HEK293T (cell line): ENCODE measurements at regions not wholly inside any gene's neighbourhood (a gene's known extent, or its start where the extent isn't known, plus 50 kb on each side); places are given as distances from the start of the nearest gene placed in this dataset.
A peak's percentile ranks its signal among the peaks of the same experiment; 100 is the strongest.

Experiments used
- CTCF ChIA-PET: fragments of 350-600 bp; formaldehyde crosslinking; extraction: SDS; loops from one replicate; lab custom pipeline; 2021; ENCODE audit warnings: antibody characterized with exemption, inconsistent platforms; lab: Yijun Ruan, JAX
- POLR2A ChIA-PET: fragments of 350-600 bp; formaldehyde crosslinking; extraction: SDS; loops from one replicate; lab custom pipeline; 2020; ENCODE audit warnings: antibody characterized with exemption, inconsistent platforms; lab: Yijun Ruan, JAX
- DNase-seq: peaks from one replicate; pipeline ENCODE4 v3.0.0; 2012; ENCODE audit warnings: mixed read lengths; ENCODE audit errors: extremely low spot score
- ARNT ChIP-seq: fragments of 450-650 bp; IDR thresholded peaks from 2 replicates; pipeline ENCODE4 v1.6.1; 2017; ENCODE audit warnings: mild to moderate bottlenecking
- BHLHE40 ChIP-seq: fragments of 450-650 bp; IDR thresholded peaks from 2 replicates; pipeline ENCODE4 v1.6.1; 2016; ENCODE audit warnings: mild to moderate bottlenecking, moderate library complexity, borderline replicate concordance
- CTBP1 ChIP-seq: fragments of 450-650 bp; IDR thresholded peaks from 2 replicates; pipeline ENCODE4 v1.6.1; 2016; ENCODE audit warnings: borderline replicate concordance
- ELF4 ChIP-seq: fragments of 450-650 bp; IDR thresholded peaks from 2 replicates; pipeline ENCODE4 v1.6.1; 2017; ENCODE audit warnings: antibody characterized with exemption
- FOXA1 ChIP-seq: fragments of 450-650 bp; IDR thresholded peaks from 2 replicates; pipeline ENCODE4 v1.6.1; 2016; ENCODE audit warnings: mild to moderate bottlenecking
- FOXK2 ChIP-seq: fragments of 450-650 bp; IDR thresholded peaks from 2 replicates; pipeline ENCODE4 v1.6.1; 2016; ENCODE audit warnings: mild to moderate bottlenecking
- FOXM1 ChIP-seq: fragments of 450-650 bp; IDR thresholded peaks from 2 replicates; pipeline ENCODE4 v1.6.1; 2017; ENCODE audit warnings: mild to moderate bottlenecking, borderline replicate concordance
- HDGF ChIP-seq: fragments of 450-650 bp; IDR thresholded peaks from 2 replicates; pipeline ENCODE4 v1.6.1; 2017; ENCODE audit warnings: antibody characterized with exemption, borderline replicate concordance
- L3MBTL2 ChIP-seq: fragments of 450-650 bp; conservative IDR thresholded peaks from 2 replicates; pipeline ENCODE4 v1.6.1; 2016; ENCODE audit warnings: mild to moderate bottlenecking
- LEF1 ChIP-seq: fragments of 450-650 bp; IDR thresholded peaks from 2 replicates; pipeline ENCODE4 v1.6.1; 2017; ENCODE audit warnings: mild to moderate bottlenecking, borderline replicate concordance
- NFRKB ChIP-seq: fragments of 450-650 bp; IDR thresholded peaks from 2 replicates; pipeline ENCODE4 v1.6.1; 2016; ENCODE audit warnings: mild to moderate bottlenecking, moderate library complexity
- SP1 ChIP-seq: fragments of 450-650 bp; IDR thresholded peaks from 2 replicates; pipeline ENCODE4 v1.6.1; 2017
- SUZ12 ChIP-seq: fragments of 450-650 bp; IDR thresholded peaks from 2 replicates; pipeline ENCODE4 v1.6.1; 2016; ENCODE audit warnings: mild to moderate bottlenecking
- TARDBP ChIP-seq: fragments of 450-650 bp; IDR thresholded peaks from 2 replicates; pipeline ENCODE4 v1.6.1; 2016
- ZNF384 ChIP-seq: fragments of 450-650 bp; IDR thresholded peaks from 2 replicates; pipeline ENCODE4 v1.6.1; 2016
- TF ChIP-seq, protein P1 (sequence below): fragments of 450-650 bp; IDR thresholded peaks from 2 replicates; pipeline ENCODE4 v1.6.1; 2016

DNA sequence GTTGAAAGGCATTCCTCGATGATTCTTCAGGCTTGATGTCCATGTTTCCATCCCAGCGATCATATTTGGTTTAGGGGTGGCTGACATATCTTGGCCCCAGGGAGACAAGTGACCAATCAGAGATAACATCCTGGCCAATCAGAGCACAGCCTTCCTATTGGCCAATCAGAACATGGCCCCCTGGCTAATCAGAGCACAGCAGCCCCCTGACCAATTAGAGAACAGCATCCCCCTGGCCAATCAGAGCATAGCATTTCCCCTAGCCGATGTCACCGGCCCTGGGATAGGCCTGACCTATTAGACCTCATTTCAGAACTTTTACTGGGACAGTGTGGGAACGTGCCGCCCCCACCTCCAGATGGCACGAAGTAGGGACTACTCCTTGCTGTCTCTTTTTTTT, 182.2 kb downstream of the AACS start:
- ChIA-PET CTCF (no interaction called here), POLR2A (no interaction called here)
- TF ChIP-seq NFRKB (no peak), FOXK2 (no peak), CTBP1 (no peak), FOXM1 (no peak), HDGF (no peak), FOXA1 (no peak), ELF4 (no peak), BHLHE40 (no peak), SP1 (no peak), TARDBP (no peak), L3MBTL2 (no peak), SUZ12 (no peak), ZNF384 (no peak), ARNT (no peak), LEF1 (no peak)
- TF ChIP-seq, protein P1, sequence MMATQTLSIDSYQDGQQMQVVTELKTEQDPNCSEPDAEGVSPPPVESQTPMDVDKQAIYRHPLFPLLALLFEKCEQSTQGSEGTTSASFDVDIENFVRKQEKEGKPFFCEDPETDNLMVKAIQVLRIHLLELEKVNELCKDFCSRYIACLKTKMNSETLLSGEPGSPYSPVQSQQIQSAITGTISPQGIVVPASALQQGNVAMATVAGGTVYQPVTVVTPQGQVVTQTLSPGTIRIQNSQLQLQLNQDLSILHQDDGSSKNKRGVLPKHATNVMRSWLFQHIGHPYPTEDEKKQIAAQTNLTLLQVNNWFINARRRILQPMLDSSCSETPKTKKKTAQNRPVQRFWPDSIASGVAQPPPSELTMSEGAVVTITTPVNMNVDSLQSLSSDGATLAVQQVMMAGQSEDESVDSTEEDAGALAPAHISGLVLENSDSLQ = no peak
- DNase-seq = peak; percentile 24

DNA sequence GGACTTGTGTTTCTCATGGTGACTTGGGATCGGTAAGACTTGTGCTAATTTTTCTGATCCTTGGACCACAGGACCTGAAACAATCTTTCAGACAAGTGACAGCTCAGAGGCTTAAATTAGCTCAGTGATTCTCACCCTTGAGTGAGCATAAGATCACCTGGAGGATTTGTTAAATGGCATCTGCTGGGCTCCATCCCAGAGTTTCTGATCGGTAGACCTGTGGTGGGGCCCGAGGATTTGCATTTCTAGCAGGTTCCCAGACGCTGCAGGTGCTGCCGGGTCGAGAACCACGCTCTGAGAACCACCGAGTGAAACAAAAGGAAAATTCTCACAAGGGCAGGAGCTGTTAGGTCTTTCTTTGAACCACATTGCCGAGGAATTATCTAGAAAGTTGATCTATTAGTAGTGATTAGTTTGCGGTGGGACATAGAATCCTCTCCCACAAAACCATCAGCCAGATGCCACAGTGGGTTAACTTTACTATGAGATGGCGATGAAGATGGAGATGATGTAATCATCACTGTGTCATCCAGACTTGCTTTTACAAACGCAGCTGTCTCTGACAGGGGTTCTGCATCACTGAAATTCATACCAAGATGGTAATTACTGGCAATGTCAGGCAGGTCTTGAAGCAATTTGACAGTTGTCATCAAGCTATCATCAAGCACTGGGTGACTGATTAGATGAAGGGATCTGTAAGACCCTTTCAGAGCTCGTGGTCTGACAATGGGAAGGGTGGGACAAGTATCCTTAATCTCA, 184.0 kb downstream of the AACS start:
- ChIA-PET POLR2A (no interaction called here), CTCF (no interaction called here)
- no peak for DNase-seq
- TF ChIP-seq HDGF (no peak), ZNF384 (no peak), ARNT (no peak), ELF4 (no peak), CTBP1 (no peak), FOXM1 (no peak), SUZ12 (no peak), L3MBTL2 (no peak), BHLHE40 (no peak), NFRKB (no peak), TARDBP (no peak), LEF1 (no peak), SP1 (no peak), FOXA1 (no peak), FOXK2 (no peak)
- TF ChIP-seq, protein P1 = no peak

DNA sequence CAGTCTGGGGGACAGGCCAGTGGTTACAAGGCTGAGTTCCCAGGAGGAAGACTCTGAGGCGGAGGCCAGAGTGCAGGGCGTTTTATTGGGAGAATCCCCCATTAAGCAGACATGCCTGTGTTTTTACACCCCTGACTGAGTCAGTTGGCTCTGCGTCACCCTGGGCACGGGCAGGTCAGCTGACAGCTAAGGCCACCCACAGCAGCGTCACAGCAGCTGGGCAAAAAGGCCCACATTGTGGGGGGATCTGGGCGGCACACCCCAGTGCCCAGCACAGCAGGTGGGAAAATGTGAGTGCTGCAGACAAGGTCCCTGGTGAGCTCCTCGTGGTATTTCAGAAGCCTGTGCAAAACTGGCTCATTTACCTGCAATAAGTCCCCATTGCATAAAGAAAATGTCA, 184.7 kb downstream of the AACS start:
- ChIA-PET POLR2A (no interaction called here), CTCF (no interaction called here)
- DNase-seq = no peak
- no peak for TF ChIP-seq NFRKB
- TF ChIP-seq, protein P1 = no peak
- TF ChIP-seq FOXK2 = no peak
- no peak for TF ChIP-seq ELF4
- TF ChIP-seq L3MBTL2 = no peak
- TF ChIP-seq ARNT = no peak
- TF ChIP-seq TARDBP = no peak
- TF ChIP-seq CTBP1 = no peak
- TF ChIP-seq SUZ12 = no peak
- no peak for TF ChIP-seq LEF1
- no peak for TF ChIP-seq FOXA1
- no peak for TF ChIP-seq FOXM1
- TF ChIP-seq HDGF = no peak
- TF ChIP-seq ZNF384 = no peak
- TF ChIP-seq SP1 = no peak

DNA sequence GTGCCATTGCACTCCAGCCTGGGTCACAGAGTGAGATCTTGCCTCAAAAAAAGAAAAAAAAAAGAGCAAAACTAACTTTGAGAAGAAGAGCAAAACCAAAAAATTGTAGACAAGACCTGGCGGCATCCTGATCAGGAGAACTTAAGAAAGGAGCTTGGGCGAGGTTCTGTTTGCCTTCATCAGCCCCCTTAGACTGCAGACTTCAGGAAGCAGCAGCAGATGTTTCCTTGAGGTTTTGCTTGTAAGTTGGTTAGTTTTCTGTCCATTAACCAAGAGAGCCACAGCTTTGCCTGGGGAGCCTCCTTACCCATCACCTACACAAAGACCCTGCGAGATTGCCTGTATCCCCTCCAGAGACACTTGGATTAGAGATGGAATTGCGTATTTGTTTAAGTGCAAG, 189.0 kb downstream of the AACS start:
- POLR2A ChIA-PET = no interaction called here
- CTCF ChIA-PET = no interaction called here
- no peak for TF ChIP-seq SP1
- no peak for TF ChIP-seq SUZ12
- no peak for TF ChIP-seq FOXK2
- no peak for TF ChIP-seq L3MBTL2
- TF ChIP-seq BHLHE40 = no peak
- no peak for TF ChIP-seq FOXM1
- no peak for TF ChIP-seq TARDBP
- no peak for TF ChIP-seq FOXA1
- TF ChIP-seq ZNF384 = no peak
- no peak for TF ChIP-seq NFRKB
- TF ChIP-seq HDGF = no peak
- no peak for TF ChIP-seq LEF1
- TF ChIP-seq CTBP1 = no peak
- DNase-seq = no peak

DNA sequence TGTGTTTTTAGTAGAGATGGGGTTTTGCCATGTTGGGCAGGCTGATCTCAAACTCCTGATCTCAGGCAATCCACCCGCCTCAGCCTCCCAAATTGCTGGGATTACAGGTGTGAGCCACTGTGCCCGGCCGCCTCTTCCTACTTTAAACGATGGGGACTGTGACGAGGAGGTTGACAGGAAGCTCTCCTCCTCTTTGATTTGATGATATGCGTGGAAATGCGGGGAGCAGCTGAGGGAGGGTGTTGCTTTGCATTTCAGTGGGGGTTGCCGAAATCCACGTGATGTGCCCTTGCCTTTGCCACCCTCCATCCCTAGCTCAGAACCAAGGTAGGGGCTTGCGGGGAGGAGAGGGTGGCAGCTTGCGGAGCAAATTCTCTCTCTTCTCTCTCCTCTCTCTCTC, 189.6 kb downstream of the AACS start:
- no peak for DNase-seq
- ChIA-PET POLR2A (no interaction called here), CTCF (no interaction called here)
- TF ChIP-seq TARDBP = no peak
- TF ChIP-seq, protein P1 = no peak

DNA sequence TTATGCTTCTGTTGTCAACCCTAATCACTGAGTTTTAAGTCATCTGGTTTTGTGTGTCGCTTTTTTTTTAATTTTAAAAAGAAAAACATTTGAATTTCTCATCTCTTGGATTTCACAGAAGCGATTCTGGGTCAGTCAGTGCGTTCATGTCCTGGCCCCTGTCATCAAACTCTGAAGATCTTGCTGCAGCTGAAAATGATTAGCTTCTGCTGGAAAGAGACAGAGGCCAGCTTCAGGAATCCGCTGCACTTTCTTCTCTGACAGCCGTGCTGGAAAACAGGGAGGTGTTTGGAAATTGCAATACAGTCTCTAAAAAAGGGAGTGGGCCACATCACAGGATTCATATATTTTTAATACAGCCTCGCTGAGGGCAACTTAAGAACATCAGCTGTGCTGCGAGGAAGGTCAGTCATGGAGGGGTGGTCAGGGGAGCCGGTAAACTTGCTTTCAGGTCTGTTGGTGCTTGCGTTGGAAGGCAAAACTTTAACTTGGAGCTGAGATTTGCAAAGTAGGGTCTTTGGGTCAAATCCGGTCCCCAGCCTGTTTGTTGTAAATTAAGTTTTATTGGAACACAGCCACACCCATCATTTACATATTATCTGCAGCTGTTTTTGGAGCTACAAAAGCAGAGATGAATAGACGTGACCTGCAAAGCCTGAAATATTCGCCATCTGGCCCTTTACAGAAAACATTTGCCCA, 190.8 kb downstream of the AACS start:
- no peak for DNase-seq
- POLR2A ChIA-PET = no interaction called here
- TF ChIP-seq ARNT (no peak), NFRKB (no peak), ELF4 (no peak), SP1 (no peak), CTBP1 (no peak), FOXA1 (no peak), ZNF384 (no peak), FOXM1 (no peak), FOXK2 (no peak), HDGF (no peak), LEF1 (no peak), L3MBTL2 (no peak), SUZ12 (no peak), BHLHE40 (no peak)
- TF ChIP-seq, protein P1 = no peak
- CTCF ChIA-PET = no interaction called here
